ENCODE measurements at regions not wholly inside any gene's neighbourhood (a gene's known extent, or its start where the extent isn't known, plus 50 kb on each side); places are given as distances from the start of the nearest gene placed in this dataset.

DNA sequence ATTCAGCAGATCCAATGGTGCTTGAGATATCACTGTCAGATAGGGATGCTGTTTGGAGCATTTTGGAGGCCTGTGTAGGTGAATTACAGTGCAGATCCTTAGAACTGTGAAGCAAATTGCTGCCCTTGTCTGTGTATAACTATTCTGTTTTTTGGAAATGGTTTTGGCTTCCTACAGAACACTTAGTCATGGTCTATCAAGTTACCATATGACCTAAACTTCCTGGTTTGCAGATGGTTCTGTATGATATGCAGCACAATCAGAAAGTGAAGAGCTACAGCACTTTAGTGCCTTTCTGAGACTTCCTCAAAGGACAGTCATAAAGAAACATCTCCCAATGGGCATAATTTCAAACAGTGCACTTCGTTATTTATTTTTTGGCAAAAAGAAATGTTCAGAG lies 688.6 kb downstream of the SH3BGRL start (continued):
- TF ChIP-seq ZNF384 (IDR thresholded peaks at IDR 0.05; ENCODE audit: borderline replicate concordance, low read depth, low read length) (no peak), WRNIP1 (IDR thresholded peaks at IDR 0.05; ENCODE audit: borderline replicate concordance, low read depth, low read length) (no peak), HDGF (IDR thresholded peaks at IDR 0.05) (no peak), CHD1 (IDR thresholded peaks at IDR 0.05; ENCODE audit: low read depth, low read length) (no peak)
- TF ChIP-seq, protein P1, sequence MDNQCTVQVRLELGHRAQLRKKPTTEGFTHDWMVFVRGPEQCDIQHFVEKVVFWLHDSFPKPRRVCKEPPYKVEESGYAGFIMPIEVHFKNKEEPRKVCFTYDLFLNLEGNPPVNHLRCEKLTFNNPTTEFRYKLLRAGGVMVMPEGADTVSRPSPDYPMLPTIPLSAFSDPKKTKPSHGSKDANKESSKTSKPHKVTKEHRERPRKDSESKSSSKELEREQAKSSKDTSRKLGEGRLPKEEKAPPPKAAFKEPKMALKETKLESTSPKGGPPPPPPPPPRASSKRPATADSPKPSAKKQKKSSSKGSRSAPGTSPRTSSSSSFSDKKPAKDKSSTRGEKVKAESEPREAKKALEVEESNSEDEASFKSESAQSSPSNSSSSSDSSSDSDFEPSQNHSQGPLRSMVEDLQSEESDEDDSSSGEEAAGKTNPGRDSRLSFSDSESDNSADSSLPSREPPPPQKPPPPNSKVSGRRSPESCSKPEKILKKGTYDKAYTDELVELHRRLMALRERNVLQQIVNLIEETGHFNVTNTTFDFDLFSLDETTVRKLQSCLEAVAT (IDR thresholded peaks at IDR 0.05), result no peak
- TF ChIP-seq, protein P2, sequence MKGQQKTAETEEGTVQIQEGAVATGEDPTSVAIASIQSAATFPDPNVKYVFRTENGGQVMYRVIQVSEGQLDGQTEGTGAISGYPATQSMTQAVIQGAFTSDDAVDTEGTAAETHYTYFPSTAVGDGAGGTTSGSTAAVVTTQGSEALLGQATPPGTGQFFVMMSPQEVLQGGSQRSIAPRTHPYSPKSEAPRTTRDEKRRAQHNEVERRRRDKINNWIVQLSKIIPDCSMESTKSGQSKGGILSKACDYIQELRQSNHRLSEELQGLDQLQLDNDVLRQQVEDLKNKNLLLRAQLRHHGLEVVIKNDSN (IDR thresholded peaks at IDR 0.05; ENCODE audit: borderline replicate concordance, extremely low read length, insufficient read depth, low read depth, low read length), result no peak

- no peak for TF ChIP-seq NR2F1 (conservative IDR thresholded peaks at IDR 0.05)
- H3K27me3 ChIP-seq (replicated peaks in 1 of 2; ENCODE audit: control insufficient read depth in 2 of 2, insufficient read depth in 2 of 2, low read length in 1 of 2), result no peaks in the 10 kb centered on the region
- no peak overlapping the region for H2AFZ ChIP-seq (ENCODE audit: control insufficient read depth, low read depth, low read length)
- intact Hi-C loops (cut with micrococcal nuclease; ENCODE audit: unreplicated experiment) (no loop called here), in situ Hi-C loops (cut with MboI) (no loop called here)
- RAD21 ChIA-PET (ENCODE audit: unreplicated experiment), result no interaction called here
- no peaks in the 10 kb centered on the region for H4K20me1 ChIP-seq (ENCODE audit: control insufficient read depth, insufficient read depth)
- H3K4me2 ChIP-seq (ENCODE audit: control insufficient read depth, insufficient read depth), result no peak overlapping the region
- CTCF ChIA-PET, result no interaction called here
- H3K79me2 ChIP-seq (ENCODE audit: control insufficient read depth, insufficient read depth, low read length), result no peaks in the 10 kb centered on the region
- no peak for FAIRE-seq
- H3K36me3 ChIP-seq (ENCODE audit: control insufficient read depth in 2 of 2, insufficient read depth in 2 of 2, low read length in 1 of 2), result no peaks in the 10 kb centered on the region
- no peaks in the 10 kb centered on the region for H3K9me3 ChIP-seq (replicated peaks; ENCODE audit: control insufficient read depth, insufficient read depth, low read length)
- no peak for ATAC-seq
- POLR2A ChIA-PET, result no interaction called here
- H3K4me1 ChIP-seq (ENCODE audit: control insufficient read depth, insufficient read depth, low read length), result no peaks in the 10 kb centered on the region
- BruUV-seq (replicated peaks), result no TSS peak
- H3K27ac ChIP-seq (ENCODE audit: control insufficient read depth, insufficient read depth), result no peak overlapping the region
- SMC1A ChIA-PET (ENCODE audit: uncharacterized antibody, unreplicated experiment), result no interaction called here
- no peak for DNase-seq (ENCODE audit: low read depth, low spot score)
- no peak overlapping the region for H3K9ac ChIP-seq (ENCODE audit: control insufficient read depth, insufficient read depth, low read length)
- H3K4me3 ChIP-seq, result no peak overlapping the region
Measured at GRCh38 chrX:81900522-81900921, 698.6 kb downstream of the SH3BGRL start.

Data from GM12878 (cell line).